ENCODE measurements at regions not wholly inside any gene's neighbourhood (a gene's known extent, or its start where the extent isn't known, plus 50 kb on each side); places are given as distances from the start of the nearest gene placed in this dataset.

- Histone ChIP-seq H3F3A (ENCODE audit: insufficient read depth, low read length) (no peaks in the 10 kb centered on the region), H3K4me1 (ENCODE audit: insufficient read depth, low read length, severe bottlenecking) (no peaks in the 10 kb centered on the region), H3K79me2 (ENCODE audit: insufficient read depth, low read length) (no peaks in the 10 kb centered on the region), H3K9ac (ENCODE audit: low read length) (no peak overlapping the region), H3K27me3 (ENCODE audit: insufficient read depth, low read length) (no peaks in the 10 kb centered on the region), H3K4me3 (ENCODE audit: low read depth, low read length, poor library complexity, severe bottlenecking) (no peak overlapping the region), H2AFZ (ENCODE audit: low read length) (no peak overlapping the region), H3K36me3 (ENCODE audit: insufficient read depth, low read length) (no peaks in the 10 kb centered on the region), H3K27ac (ENCODE audit: low read depth, low read length, poor library complexity, severe bottlenecking) (no peak overlapping the region), H3K9me2 (ENCODE audit: low read depth, low read length) (no peaks in the 10 kb centered on the region), H4K20me1 (ENCODE audit: insufficient read depth, low read length) (no peaks in the 10 kb centered on the region), H3K9me3 (ENCODE audit: low read length) (peaks cover 5% of the 10 kb centered on the region), H3K4me2 (ENCODE audit: low read length) (no peak overlapping the region)
- no peak for TF ChIP-seq EZH2 (IDR thresholded peaks at IDR 0.05; ENCODE audit: borderline replicate concordance, low read length)
- TF ChIP-seq, protein P1, sequence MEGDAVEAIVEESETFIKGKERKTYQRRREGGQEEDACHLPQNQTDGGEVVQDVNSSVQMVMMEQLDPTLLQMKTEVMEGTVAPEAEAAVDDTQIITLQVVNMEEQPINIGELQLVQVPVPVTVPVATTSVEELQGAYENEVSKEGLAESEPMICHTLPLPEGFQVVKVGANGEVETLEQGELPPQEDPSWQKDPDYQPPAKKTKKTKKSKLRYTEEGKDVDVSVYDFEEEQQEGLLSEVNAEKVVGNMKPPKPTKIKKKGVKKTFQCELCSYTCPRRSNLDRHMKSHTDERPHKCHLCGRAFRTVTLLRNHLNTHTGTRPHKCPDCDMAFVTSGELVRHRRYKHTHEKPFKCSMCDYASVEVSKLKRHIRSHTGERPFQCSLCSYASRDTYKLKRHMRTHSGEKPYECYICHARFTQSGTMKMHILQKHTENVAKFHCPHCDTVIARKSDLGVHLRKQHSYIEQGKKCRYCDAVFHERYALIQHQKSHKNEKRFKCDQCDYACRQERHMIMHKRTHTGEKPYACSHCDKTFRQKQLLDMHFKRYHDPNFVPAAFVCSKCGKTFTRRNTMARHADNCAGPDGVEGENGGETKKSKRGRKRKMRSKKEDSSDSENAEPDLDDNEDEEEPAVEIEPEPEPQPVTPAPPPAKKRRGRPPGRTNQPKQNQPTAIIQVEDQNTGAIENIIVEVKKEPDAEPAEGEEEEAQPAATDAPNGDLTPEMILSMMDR (IDR thresholded peaks at IDR 0.05; ENCODE audit: low read length): no peak
These were observed 142.9 kb downstream of the TNFSF18 start for GRCh38 chr1:172907834-172908326.

- TF ChIP-seq, protein P1 (IDR thresholded peaks at IDR 0.05; ENCODE audit: low read length): no peak
- no peak for TF ChIP-seq EZH2 (IDR thresholded peaks at IDR 0.05; ENCODE audit: borderline replicate concordance, low read length)
- peaks cover 6% of the 10 kb centered on the region for H3K9me3 ChIP-seq (ENCODE audit: low read length)
- no peaks in the 10 kb centered on the region for H3F3A ChIP-seq (ENCODE audit: insufficient read depth, low read length)
- H3K4me1 ChIP-seq (ENCODE audit: insufficient read depth, low read length, severe bottlenecking): no peaks in the 10 kb centered on the region
- no peak overlapping the region for H2AFZ ChIP-seq (ENCODE audit: low read length)
- no peaks in the 10 kb centered on the region for H4K20me1 ChIP-seq (ENCODE audit: insufficient read depth, low read length)
- H3K9ac ChIP-seq (ENCODE audit: low read length): no peak overlapping the region
- no peaks in the 10 kb centered on the region for H3K27me3 ChIP-seq (ENCODE audit: insufficient read depth, low read length)
- no peak overlapping the region for H3K4me3 ChIP-seq (ENCODE audit: low read depth, low read length, poor library complexity, severe bottlenecking)
- H3K27ac ChIP-seq (ENCODE audit: low read depth, low read length, poor library complexity, severe bottlenecking): no peak overlapping the region
- no peak overlapping the region for H3K4me2 ChIP-seq (ENCODE audit: low read length)
- H3K9me2 ChIP-seq (ENCODE audit: low read depth, low read length): no peaks in the 10 kb centered on the region
- H3K79me2 ChIP-seq (ENCODE audit: insufficient read depth, low read length): no peaks in the 10 kb centered on the region
- no peaks in the 10 kb centered on the region for H3K36me3 ChIP-seq (ENCODE audit: insufficient read depth, low read length)
These were observed 141.0 kb downstream of the TNFSF18 start for GRCh38 chr1:172909606-172910326.

GRCh38 chr1:172912765-172913260 lies 137.9 kb downstream of the TNFSF18 start:
- Histone ChIP-seq H3K27me3 (ENCODE audit: insufficient read depth, low read length) (no peaks in the 10 kb centered on the region), H3F3A (ENCODE audit: insufficient read depth, low read length) (no peaks in the 10 kb centered on the region), H3K4me1 (ENCODE audit: insufficient read depth, low read length, severe bottlenecking) (no peaks in the 10 kb centered on the region), H2AFZ (ENCODE audit: low read length) (no peak overlapping the region), H3K79me2 (ENCODE audit: insufficient read depth, low read length) (no peaks in the 10 kb centered on the region), H3K9me3 (ENCODE audit: low read length) (peaks cover 6% of the 10 kb centered on the region), H3K27ac (ENCODE audit: low read depth, low read length, poor library complexity, severe bottlenecking) (no peak overlapping the region), H3K4me3 (ENCODE audit: low read depth, low read length, poor library complexity, severe bottlenecking) (no peak overlapping the region), H3K9me2 (ENCODE audit: low read depth, low read length) (no peaks in the 10 kb centered on the region), H3K36me3 (ENCODE audit: insufficient read depth, low read length) (no peaks in the 10 kb centered on the region), H3K9ac (ENCODE audit: low read length) (no peak overlapping the region), H3K4me2 (ENCODE audit: low read length) (no peak overlapping the region), H4K20me1 (ENCODE audit: insufficient read depth, low read length) (no peaks in the 10 kb centered on the region)
- TF ChIP-seq, protein P1 (IDR thresholded peaks at IDR 0.05; ENCODE audit: low read length): no peak
- TF ChIP-seq EZH2 (IDR thresholded peaks at IDR 0.05; ENCODE audit: borderline replicate concordance, low read length): no peak
